GM18868 (cell line): ENCODE measurements at regions not wholly inside any gene's neighbourhood (a gene's known extent, or its start where the extent isn't known, plus 50 kb on each side); places are given as distances from the start of the nearest gene placed in this dataset.
"Not testable (repeated sequence)": the region's sequence is repeated elsewhere in the genome, so short reads cannot be mapped to it uniquely, and the experiment has no call there.

Experiments
- ATAC-seq: cut with Tn5 transposase; IDR thresholded peaks from one replicate; pipeline ENCODE4 v1.9.1; 2021; ENCODE audit warnings: mild to moderate bottlenecking, moderate library complexity; ENCODE audit not compliant: unreplicated experiment

DNA sequence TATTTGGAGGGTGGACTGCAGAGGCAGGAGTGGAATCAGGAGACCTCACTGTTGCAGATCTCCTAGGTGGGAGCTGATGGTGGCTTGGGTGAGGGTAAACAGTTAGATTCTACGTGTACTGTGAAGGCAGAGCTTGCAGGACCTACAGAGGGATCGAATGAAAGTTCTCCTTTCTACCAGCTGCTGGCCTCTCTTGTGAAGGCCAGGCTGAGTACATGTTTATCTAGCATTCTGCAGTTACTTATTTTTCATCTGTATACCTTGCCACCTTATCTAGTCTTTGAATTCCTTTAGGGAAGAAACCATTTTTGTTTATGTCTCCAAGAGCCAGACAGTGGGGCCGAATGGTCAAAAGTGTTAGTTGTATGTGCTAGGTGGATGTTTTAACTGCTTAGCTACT, 57.6 kb downstream of the PTTG1 start:
- ATAC-seq, result no peak

DNA sequence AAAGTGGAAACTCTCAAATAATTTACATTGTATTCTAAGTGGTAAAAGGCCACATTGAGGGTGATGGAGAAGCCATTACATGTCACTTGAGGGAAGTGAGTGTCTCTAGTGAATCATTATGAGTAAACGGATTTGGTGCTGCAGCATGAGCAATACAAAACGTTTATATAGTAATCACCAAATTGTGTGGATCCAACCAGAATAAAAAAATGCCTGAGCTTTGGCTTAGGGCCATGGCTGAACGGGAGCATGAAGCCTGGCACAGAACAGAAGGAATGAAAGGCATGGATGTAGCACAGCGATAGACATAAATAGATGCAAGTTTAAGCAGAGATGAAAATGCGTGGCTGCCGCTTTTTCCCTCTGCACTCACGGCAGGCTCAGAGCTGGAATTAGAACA, 58.3 kb downstream of the PTTG1 start:
- no peak for ATAC-seq

DNA sequence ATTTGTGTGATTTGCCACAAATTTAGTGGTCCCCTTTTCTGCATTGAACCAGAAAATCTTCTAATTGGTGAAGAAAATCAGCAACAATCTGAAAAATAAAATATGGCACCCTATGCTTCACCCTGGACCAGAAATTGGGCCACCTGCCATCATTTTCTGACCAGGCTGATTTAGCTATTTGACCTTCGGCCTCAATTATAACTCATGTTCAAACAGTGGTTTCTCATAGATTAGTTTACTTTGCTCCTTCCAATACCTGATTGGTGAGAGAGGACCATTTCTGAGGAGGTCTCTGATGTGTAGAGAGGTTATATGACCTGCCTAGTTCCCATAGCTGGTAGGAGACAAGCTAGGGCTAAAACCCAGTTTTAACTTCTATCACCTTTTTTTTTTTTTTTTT, 59.0 kb downstream of the PTTG1 start:
- no peak for ATAC-seq

DNA sequence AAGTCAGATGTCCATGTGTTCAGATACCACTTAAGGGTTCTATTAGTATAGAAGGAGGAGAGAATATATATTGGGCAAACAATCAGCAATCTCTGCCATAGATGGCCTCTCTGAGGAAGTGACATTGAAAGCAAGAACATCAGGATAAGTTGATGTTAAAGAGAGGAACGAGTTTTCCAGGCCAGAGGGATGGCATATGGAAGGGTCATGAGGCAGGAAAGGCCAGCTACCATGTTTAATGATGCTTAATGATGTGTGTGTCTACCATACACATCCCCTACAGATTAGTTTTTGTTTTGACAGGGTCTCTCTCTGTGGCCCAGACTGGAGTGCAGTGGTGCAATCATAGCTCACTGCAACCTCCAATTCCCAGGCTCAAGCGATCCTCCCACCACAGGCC, 63.0 kb downstream of the PTTG1 start:
- ATAC-seq, result no peak

DNA sequence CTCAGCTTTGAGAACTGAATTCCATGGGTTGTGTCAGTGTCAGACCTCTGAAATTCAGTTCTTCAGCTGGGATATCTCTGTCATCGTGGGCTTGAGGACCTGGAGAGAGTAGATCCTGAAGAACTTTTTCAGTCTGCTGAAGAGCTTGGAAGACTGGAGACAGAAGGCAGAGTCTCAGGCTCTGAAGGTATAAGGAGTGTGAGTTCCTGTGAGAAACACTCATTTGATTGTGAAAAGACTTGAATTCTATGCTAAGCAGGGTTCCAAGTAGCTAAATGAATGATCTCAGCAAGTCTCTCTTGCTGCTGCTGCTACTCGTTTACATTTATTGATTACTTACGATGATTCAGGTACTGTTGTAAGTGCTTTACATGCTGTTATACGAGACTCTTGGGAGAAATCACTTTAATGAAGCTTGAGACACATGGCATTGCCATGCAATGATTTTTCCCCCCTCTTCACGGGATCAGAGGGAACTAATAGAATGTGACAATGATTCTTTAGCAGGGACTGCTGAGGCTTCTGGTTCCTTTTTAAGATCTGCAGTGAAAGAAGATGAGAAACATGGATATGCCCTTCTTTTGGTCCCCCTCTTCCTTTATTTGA, 63.8 kb downstream of the PTTG1 start:
- no peak for ATAC-seq

DNA sequence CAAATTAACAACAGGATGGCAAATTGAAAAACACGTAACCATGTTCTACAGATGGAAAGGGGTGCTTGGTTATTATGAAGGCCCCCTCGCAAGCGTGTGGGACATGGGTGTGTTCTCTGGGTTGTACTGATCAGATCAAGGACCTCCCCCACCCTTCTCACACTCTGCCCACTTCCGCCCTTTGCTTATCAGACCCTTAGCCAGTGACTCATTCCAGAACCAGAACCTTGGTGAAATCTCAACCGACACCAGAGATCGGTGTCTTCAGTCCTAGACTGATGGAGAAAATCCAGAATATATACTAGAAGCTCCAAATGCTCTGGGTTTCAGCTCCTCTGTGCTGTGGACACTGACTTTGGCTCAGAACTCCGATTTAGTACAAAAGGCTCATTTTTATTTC, 64.9 kb downstream of the PTTG1 start:
- ATAC-seq, result peak; percentile 64

DNA sequence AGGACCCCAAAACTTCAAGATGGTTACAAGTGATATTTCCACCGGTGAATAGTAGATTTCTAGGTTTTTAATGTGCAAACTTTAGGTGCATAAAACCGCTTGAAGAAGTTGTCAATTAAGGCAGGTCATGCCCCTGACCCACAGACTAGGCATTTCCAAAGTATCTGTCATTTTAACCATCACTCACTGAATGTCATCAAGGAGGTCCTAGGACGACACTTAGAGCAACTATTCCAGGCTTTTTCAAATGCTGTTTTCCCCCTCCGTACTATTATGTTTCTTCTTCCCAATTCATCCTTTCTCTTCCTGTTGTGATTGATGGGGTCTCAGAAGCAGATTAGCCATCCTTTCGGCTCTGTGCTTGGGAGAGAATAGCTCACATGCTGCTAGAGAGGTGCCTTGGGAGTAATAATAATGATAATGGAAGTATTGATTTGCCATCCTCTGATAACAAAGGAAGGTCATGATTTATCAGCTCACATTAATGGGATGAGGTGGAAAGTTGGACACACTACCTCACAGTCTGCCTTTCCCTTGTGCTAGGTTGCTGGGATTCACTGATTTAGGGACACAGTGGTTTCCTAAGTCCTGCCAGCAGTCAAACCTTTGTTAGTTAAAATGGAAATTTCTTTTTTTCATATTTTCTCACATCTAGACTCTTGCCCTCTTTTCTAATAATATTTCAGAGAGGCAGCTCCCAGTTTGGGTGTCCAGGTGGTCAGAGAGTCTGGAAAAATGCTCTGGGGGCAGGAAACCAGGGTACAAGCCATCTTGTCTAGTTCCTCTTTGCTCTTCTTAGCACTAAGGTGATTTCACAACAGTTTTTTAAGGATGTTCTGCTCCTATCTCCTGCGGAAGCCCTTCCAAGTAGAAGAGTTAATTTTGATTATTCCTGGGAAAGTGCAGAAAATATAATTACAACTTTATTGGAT, 67.0 kb downstream of the PTTG1 start:
- ATAC-seq, result no peak

DNA sequence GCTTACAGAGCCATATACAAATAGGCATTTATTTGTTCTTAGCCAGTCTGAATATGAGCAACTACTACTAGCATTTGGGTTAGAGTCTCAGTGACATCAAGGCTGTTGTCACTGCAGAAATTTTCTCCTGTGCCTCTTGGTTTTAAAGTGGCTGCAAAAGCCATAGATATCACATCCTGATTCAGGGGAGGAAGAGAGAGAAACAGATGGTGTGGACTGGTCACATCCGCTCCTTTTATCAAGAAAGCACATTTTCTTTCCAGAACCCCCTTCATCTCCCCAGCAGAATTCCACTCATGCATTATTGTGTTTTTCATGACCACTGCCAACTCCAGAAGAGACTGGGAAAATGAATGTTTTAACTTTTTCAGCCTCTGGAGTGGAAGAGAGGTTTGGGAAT, 69.8 kb downstream of the PTTG1 start:
- ATAC-seq, result no peak

DNA sequence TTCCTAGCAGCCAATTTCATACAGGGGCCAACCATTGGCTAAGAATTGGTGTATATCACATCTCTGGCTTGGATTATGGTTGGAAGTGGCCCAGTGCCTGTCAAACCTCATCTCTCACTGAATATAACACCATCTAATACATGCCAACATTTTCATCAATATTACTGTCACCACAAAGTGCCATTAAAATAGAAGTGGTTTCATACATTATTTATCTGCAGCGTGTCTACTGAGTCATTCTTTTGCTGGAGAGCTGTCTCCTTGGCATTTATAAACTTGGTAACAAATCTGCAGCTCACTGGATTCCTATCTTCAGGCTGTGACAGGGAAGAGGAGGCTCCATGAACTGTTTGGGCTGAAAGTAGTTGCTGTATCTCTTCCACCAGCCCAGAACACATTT, 70.9 kb downstream of the PTTG1 start:
- no peak for ATAC-seq

DNA sequence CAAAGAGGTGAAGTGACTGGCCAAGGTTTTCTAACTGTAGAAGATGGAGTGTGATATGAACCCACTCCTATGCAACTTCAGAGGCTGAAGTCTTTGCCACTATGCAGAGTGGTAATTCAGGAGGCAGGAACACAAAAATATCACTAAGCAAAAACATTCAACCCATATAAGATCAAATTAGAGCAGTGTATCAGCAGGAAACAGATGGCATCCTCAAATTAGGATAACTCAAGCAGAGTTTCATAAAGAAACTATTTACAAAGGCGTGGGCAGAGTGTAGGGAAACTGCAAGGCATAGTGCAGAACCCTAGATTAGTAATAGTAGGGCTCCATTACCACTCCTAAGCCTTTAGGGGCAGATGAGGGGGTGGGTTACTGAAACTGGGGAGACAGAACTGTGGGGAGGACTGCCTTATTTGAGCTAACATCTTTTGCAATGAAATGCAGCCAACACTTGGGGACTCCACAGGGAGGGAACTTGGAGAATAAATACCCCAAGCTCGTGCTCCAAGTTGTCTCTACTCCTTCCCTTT, 72.2 kb downstream of the PTTG1 start:
- ATAC-seq, result no peak

DNA sequence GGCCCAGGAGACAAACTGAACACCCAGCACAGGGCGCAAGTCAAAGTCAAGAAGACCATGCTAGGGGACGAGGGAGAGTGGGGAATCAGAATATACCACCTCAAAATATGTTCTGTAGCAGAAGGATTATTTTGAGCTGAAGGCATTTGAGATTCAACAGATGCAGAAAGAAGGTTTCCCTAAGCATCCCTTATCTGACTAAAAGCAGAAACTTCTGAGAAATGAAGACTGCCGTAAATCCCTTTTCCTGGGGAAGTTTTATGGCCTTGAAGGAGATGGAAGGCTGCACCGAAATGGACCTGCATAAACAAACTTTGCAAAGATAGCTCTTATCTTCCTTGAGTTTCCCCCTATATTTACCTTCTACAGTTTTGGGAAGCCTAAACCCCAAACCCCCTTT, 72.8 kb downstream of the PTTG1 start:
- ATAC-seq, result no peak

DNA sequence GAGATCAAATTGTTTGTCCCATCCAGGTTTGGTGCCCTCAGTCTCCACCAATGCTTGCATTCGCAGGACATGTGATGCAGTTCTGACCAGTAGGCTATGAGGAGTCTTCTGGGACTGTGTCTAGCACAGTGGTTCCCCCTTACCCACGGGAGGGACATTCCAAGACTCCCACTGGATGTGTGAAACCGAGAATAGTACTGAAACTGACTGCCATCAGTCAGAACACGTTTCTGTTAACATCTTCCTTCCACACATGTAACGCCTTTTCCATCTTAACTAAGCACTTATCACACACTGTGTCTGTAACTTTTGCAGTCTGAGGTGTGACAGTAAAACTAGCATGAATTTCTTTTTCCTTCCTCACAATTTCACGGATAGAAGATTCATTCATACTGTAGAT, 74.7 kb downstream of the PTTG1 start:
- peak; percentile 64 for ATAC-seq

DNA sequence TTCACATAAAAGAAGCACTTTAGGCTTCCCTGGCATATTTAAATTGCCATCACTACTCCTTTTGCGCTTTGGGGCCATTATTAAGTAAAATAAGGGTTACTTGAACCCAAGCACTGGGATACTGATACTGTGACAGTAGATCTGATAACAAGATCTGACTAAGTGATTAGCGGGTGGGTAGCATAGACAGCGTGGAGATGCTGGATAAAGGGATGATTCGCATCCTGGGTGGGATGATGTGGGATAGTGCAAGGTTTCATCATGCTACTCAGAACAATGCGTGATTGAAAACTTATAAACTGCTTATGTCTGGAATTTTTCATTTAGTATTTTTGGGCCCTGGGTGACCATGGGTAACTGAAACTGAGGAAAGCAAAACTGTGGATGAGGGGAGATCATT, 75.1 kb downstream of the PTTG1 start:
- ATAC-seq, result no peak

DNA sequence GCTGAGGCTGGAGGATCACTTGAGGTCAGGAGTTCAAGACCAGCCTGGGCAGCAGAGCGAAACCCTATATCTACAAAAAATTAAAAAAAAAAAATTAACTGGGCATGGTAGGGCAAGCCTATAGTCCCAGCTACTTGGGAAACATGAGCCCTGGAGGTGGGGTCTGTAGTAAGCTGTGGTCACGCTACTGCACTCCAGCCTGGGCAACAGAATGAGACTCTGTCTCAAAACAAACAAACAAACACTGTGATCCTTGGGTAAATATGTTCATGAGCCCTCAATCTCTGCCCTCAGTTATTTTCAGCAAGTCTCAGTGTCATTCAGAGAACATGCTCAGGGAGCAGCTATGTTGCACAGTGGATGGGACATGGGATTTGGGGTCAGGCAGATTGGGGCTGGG, 76.2 kb downstream of the PTTG1 start:
- ATAC-seq, result no peak

DNA sequence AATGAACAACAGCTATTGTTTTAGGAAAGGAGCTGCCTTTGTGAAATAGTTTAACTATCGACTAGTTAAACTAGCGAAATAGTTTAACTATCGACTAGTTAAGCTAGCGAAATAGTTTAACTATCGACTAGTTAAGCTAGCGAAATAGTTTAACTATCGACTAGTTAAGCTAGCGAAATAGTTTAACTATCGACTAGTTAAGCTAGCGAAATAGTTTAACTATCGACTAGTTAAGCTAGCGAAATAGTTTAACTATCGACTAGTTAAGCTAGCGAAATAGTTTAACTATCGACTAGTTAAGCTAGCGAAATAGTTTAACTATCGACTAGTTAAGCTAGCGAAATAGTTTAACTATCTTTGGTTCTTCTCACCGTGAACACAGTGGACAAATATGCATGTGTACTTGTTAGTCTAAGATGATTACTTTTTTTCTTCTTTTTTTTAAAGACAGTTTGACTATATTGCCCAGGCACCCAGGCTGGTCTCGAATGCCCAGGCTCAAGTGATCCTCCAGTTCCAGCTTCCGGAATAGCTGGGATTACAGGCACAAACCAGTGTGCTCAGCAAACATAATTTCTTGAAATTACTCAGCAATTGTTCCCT, 76.9 kb downstream of the PTTG1 start:
- not testable (repeated sequence) for ATAC-seq

DNA sequence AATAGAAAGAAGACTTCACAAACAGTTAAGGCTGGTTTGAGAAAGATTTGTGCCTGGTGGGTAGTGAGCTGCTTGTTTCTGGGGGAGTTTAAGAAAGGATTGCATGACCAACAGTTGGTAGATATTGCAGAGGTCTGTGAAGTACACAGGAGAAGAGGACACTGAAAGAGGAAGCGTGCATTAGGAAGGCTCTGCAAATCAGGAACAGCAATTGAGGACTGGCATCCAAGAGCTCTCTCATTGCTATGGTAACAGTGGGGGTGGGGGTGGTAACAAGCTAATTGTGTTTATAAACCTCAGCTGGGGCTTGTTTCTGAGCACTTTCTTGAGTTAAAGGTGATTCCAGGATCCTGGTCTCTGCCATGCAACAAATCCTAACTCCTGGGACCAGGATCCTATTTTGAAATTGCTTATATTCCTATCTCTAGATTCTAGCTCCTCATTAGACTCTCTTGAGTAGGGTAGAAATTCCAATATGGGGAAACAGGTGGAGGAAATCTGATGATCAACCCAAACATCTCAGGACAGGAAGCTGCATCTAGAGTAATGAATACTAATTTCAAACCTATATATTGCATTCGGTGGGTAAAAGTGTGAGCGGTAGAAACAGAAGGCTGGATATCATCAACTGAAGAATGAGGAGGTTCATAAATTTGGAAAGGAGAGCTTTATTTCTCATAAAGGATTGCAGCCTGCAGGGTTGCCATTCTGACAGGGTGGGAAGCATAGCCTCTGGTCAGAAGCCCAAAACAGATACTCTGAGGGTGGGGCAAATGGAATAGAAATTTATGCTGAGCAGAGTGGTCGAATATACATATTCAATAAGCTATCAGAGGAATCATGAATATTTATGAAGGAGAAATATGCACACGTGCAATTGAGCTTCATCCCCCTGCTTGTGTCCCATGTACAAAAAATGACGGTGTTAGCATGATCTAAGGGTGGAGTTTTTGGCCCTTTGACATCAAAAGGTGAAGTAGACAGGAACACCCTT, 79.4 kb downstream of the PTTG1 start:
- ATAC-seq, result peak; percentile 40

DNA sequence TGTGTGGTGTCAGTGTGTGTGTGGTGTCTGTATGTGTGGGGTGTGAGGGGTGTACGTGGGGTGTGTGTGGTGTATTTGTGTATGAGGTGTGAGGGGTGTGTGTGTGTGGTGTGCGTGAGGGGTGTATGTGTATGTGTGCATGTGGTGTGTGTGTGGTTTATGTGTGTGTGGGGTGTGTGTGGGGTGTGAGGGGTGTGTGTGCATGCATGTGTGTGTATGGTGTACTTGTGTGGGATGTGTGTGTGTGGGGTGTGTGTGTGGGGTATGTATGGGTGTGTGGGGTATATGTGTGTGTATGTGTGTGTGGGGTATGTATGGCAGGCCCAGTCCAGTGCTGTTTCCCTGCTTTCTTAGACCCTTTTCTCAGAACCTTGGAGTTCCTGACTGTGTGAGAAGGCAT, 83.3 kb downstream of the PTTG1 start:
- no peak for ATAC-seq

DNA sequence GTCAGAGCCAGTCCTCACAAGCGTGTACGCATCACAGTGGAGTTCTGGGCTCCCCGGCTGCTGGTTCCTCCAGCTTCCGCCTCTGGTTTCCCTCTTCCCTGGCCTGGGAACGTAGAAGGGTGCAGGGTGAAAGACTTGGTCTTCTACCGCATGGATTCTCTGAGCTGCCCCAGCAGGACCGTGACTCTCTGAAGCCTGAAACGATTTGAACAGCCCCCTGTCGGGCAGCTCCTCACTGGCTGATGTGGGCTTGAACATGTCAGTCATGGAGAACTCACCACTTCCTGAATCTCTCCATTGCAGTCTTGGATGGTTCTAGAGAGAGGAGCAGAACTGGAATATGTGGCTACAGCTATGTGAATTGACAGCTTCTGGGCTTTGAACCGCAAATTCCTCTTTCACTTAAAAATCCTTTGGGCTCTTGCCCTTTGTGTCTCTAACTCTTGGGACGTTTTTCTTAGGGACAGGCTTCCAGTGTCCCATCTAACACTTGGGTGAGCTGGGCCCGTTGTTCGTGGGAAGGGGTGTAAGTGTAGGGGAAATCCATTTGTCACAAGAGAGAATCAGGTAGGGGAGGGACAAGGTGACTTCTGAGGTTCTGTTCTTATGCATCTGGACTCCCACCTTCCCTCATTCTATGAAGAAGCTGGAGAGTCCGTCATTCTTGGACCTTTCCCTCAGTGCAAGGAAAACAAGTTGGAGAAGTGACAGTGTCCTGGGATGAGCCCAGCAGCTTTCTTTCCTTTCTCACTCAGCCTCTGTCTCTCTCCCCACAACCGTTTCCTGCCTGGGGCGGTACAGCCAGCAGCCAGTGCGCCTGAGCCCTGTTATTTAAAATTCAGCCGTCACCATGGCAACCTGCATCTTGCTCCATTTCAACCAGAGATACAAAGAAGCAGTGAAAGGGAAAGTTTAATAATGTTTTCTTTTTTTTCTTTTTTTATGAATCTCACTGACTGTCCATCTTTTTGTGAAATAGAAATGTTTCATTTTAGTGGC, 84.7 kb downstream of the PTTG1 start:
- peak; percentile 75 for ATAC-seq

DNA sequence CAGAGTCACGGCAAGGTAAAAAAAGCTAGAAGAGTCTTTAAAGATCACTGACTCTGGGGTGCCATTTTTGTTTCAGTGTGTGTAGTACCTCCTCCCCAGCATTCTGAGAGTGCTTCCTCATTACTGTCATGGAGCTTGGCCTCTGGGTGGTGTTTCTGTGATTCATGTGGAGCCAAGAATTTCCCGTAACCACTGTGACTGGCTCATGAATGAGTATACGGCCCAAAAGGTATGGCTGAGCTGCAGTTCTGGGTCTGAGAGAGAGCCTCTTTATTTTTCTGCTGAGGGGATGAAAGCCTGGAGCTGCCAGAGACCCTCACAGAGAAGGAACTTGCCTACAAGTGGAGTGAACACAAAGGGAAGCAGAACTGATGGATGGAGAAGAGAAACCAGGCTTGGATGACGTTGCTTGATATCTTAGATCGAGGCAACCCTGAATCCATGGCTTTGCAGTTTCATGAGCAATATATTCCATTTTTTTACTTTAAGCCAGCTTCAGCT, 85.6 kb downstream of the PTTG1 start:
- ATAC-seq, result peak; percentile 47
